ENCODE measurements at regions not wholly inside any gene's neighbourhood (a gene's known extent, or its start where the extent isn't known, plus 50 kb on each side); places are given as distances from the start of the nearest gene placed in this dataset.

DNA sequence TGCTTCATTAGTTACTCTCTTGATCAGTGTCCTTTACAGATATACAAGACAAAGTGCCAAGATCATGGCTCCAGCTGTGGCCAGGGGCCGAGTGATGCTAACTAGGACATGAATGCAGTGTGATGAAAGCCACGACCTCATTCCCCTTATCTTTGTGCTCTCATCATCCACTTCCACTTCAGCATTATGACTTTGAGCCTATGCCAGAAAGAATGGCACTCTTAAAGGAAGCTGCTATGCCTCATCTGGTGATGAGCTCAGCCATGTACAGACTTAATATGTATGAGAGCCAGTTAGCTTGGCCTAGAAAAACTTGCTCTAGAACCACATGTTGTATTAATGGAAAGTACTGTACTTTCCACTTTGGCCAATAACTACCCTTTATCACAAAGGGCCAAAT lies 179.1 kb downstream of the TOX3 start:
- Histone ChIP-seq H3K9ac (ENCODE audit: low read length) (no peak overlapping the region), H3K79me2 (ENCODE audit: low read length) (no peaks in the 10 kb centered on the region), H3K4me3 (ENCODE audit: low read length) (no peak overlapping the region), H3K4me2 (ENCODE audit: low read depth, low read length, poor library complexity, severe bottlenecking) (no peak overlapping the region), H3K36me3 (ENCODE audit: insufficient read depth, low read length) (no peaks in the 10 kb centered on the region), H4K20me1 (ENCODE audit: insufficient read depth, low read depth, low read length) (no peaks in the 10 kb centered on the region), H3K4me1 (ENCODE audit: low read length) (no peaks in the 10 kb centered on the region), H3K27ac (ENCODE audit: low read length) (no peak overlapping the region), H3K9me2 (replicated peaks; ENCODE audit: insufficient read depth, low read length) (no peaks in the 10 kb centered on the region), H3K9me3 (ENCODE audit: low read length) (no peaks in the 10 kb centered on the region), H2AFZ (ENCODE audit: low read length) (no peak overlapping the region), H3K27me3 (ENCODE audit: low read length) (no peaks in the 10 kb centered on the region)
- no peak for DNase-seq

GRCh38 chr16:52366983-52367382 lies 180.0 kb downstream of the TOX3 start:
- no peak overlapping the region for H2AFZ ChIP-seq (ENCODE audit: low read length)

GRCh38 chr16:52364500-52364899 lies 182.4 kb downstream of the TOX3 start:
- Histone ChIP-seq H3K27me3 (ENCODE audit: low read length) (no peaks in the 10 kb centered on the region), H3K4me3 (ENCODE audit: low read length) (no peak overlapping the region), H3K27ac (ENCODE audit: low read length) (no peak overlapping the region), H3K36me3 (ENCODE audit: insufficient read depth, low read length) (no peaks in the 10 kb centered on the region), H4K20me1 (ENCODE audit: insufficient read depth, low read depth, low read length) (no peaks in the 10 kb centered on the region), H3K9ac (ENCODE audit: low read length) (no peak overlapping the region), H2AFZ (ENCODE audit: low read length) (no peak overlapping the region), H3K79me2 (ENCODE audit: low read length) (no peaks in the 10 kb centered on the region), H3K9me3 (ENCODE audit: low read length) (no peaks in the 10 kb centered on the region), H3K4me2 (ENCODE audit: low read depth, low read length, poor library complexity, severe bottlenecking) (no peak overlapping the region), H3K9me2 (replicated peaks; ENCODE audit: insufficient read depth, low read length) (no peaks in the 10 kb centered on the region), H3K4me1 (ENCODE audit: low read length) (no peaks in the 10 kb centered on the region)
- DNase-seq = no peak

More at GRCh38 chr16:52366983-52367382, 180.0 kb downstream of the TOX3 start:
- H4K20me1 ChIP-seq (ENCODE audit: insufficient read depth, low read depth, low read length) = no peaks in the 10 kb centered on the region
- no peaks in the 10 kb centered on the region for H3K9me2 ChIP-seq (replicated peaks; ENCODE audit: insufficient read depth, low read length)
- no peak overlapping the region for H3K4me3 ChIP-seq (ENCODE audit: low read length)
- H3K27ac ChIP-seq (ENCODE audit: low read length) = no peak overlapping the region
- H3K79me2 ChIP-seq (ENCODE audit: low read length) = no peaks in the 10 kb centered on the region
- DNase-seq = no peak
- H3K36me3 ChIP-seq (ENCODE audit: insufficient read depth, low read length) = no peaks in the 10 kb centered on the region
- no peaks in the 10 kb centered on the region for H3K9me3 ChIP-seq (ENCODE audit: low read length)
- no peaks in the 10 kb centered on the region for H3K4me1 ChIP-seq (ENCODE audit: low read length)
- no peaks in the 10 kb centered on the region for H3K27me3 ChIP-seq (ENCODE audit: low read length)
- H3K4me2 ChIP-seq (ENCODE audit: low read depth, low read length, poor library complexity, severe bottlenecking) = no peak overlapping the region
- no peak overlapping the region for H3K9ac ChIP-seq (ENCODE audit: low read length)

- Histone ChIP-seq H2AFZ (ENCODE audit: low read length) (no peak overlapping the region), H3K36me3 (ENCODE audit: insufficient read depth, low read length) (no peaks in the 10 kb centered on the region), H3K4me2 (ENCODE audit: low read depth, low read length, poor library complexity, severe bottlenecking) (no peak overlapping the region), H3K27me3 (ENCODE audit: low read length) (no peaks in the 10 kb centered on the region), H3K4me1 (ENCODE audit: low read length) (no peaks in the 10 kb centered on the region), H4K20me1 (ENCODE audit: insufficient read depth, low read depth, low read length) (no peaks in the 10 kb centered on the region), H3K79me2 (ENCODE audit: low read length) (no peaks in the 10 kb centered on the region), H3K9ac (ENCODE audit: low read length) (no peak overlapping the region), H3K27ac (ENCODE audit: low read length) (no peak overlapping the region), H3K9me2 (replicated peaks; ENCODE audit: insufficient read depth, low read length) (no peaks in the 10 kb centered on the region), H3K9me3 (ENCODE audit: low read length) (no peaks in the 10 kb centered on the region), H3K4me3 (ENCODE audit: low read length) (no peak overlapping the region)
- DNase-seq = no peak
Observed at GRCh38 chr16:52363082-52363481, 183.9 kb downstream of the TOX3 start.

DNA sequence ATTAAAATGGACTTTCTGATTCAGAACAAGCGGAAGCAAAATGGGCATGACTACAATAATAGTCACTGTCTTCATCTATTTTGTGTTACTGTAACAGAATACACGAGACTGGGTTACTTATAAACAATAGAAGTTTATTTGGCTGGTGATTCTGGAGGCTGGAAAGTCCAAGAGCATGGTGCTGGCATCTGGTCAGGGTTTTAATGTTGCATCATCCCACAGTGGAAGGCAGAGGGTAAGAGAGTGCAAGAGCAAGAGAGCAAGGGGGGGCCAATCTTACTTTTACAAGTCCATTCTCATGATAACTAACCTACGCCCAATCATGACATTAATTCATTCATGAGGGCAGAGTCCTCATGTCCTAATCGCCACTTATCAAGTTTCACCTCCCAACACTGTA lies 189.2 kb downstream of the TOX3 start:
- no peak for DNase-seq
- no peaks in the 10 kb centered on the region for H3K36me3 ChIP-seq (ENCODE audit: insufficient read depth, low read length)

DNA sequence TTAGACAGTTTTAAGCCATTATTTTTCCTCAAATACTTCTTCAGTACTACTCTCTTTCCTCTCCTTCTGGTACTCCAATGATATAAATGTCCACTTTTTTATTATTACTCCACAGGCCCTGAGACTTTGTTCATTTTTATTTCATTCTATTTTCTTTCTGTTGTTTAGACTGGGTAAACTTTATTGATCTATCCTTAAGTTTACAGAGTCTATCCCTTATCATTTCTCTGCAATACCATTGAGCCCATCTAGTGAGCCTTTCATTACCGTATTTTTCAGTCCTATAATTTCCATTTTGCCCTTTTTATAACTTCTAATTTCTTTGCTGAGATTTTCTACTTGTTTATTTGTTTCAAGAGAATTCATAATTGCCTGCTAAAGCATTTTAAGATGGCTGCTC lies 193.7 kb downstream of the TOX3 start:
- no peak overlapping the region for H3K4me3 ChIP-seq (ENCODE audit: low read length)
- no peaks in the 10 kb centered on the region for H3K9me3 ChIP-seq (ENCODE audit: low read length)
- no peaks in the 10 kb centered on the region for H3K4me1 ChIP-seq (ENCODE audit: low read length)
- no peaks in the 10 kb centered on the region for H3K36me3 ChIP-seq (ENCODE audit: insufficient read depth, low read length)
- H3K9ac ChIP-seq (ENCODE audit: low read length) = no peak overlapping the region
- H3K27me3 ChIP-seq (ENCODE audit: low read length) = no peaks in the 10 kb centered on the region
- no peak overlapping the region for H3K4me2 ChIP-seq (ENCODE audit: low read depth, low read length, poor library complexity, severe bottlenecking)
- H4K20me1 ChIP-seq (ENCODE audit: insufficient read depth, low read depth, low read length) = no peaks in the 10 kb centered on the region
- no peaks in the 10 kb centered on the region for H3K79me2 ChIP-seq (ENCODE audit: low read length)
- H3K27ac ChIP-seq (ENCODE audit: low read length) = no peak overlapping the region
- no peak overlapping the region for H2AFZ ChIP-seq (ENCODE audit: low read length)
- DNase-seq = no peak
- no peaks in the 10 kb centered on the region for H3K9me2 ChIP-seq (replicated peaks; ENCODE audit: insufficient read depth, low read length)

More for the DNA sequence above, 189.2 kb downstream of the TOX3 start:
- H3K27ac ChIP-seq (ENCODE audit: low read length) = no peak overlapping the region
- H3K4me2 ChIP-seq (ENCODE audit: low read depth, low read length, poor library complexity, severe bottlenecking) = no peak overlapping the region
- H3K79me2 ChIP-seq (ENCODE audit: low read length) = no peaks in the 10 kb centered on the region
- H3K9me3 ChIP-seq (ENCODE audit: low read length) = no peaks in the 10 kb centered on the region
- H3K27me3 ChIP-seq (ENCODE audit: low read length) = no peaks in the 10 kb centered on the region
- H3K4me3 ChIP-seq (ENCODE audit: low read length) = no peak overlapping the region
- H4K20me1 ChIP-seq (ENCODE audit: insufficient read depth, low read depth, low read length) = no peaks in the 10 kb centered on the region
- no peak overlapping the region for H2AFZ ChIP-seq (ENCODE audit: low read length)
- no peaks in the 10 kb centered on the region for H3K4me1 ChIP-seq (ENCODE audit: low read length)
- H3K9me2 ChIP-seq (replicated peaks; ENCODE audit: insufficient read depth, low read length) = no peaks in the 10 kb centered on the region
- H3K9ac ChIP-seq (ENCODE audit: low read length) = no peak overlapping the region

- H3K9me3 ChIP-seq (ENCODE audit: low read length) = no peaks in the 10 kb centered on the region
- H3K27me3 ChIP-seq (ENCODE audit: low read length) = no peaks in the 10 kb centered on the region
- H3K9ac ChIP-seq (ENCODE audit: low read length) = no peak overlapping the region
- no peak overlapping the region for H3K27ac ChIP-seq (ENCODE audit: low read length)
- H2AFZ ChIP-seq (ENCODE audit: low read length) = no peak overlapping the region
- no peak for DNase-seq
- no peak overlapping the region for H3K4me3 ChIP-seq (ENCODE audit: low read length)
- H3K36me3 ChIP-seq (ENCODE audit: insufficient read depth, low read length) = no peaks in the 10 kb centered on the region
- no peaks in the 10 kb centered on the region for H3K4me1 ChIP-seq (ENCODE audit: low read length)
- H3K4me2 ChIP-seq (ENCODE audit: low read depth, low read length, poor library complexity, severe bottlenecking) = no peak overlapping the region
- no peaks in the 10 kb centered on the region for H3K79me2 ChIP-seq (ENCODE audit: low read length)
- no peaks in the 10 kb centered on the region for H3K9me2 ChIP-seq (replicated peaks; ENCODE audit: insufficient read depth, low read length)
- no peaks in the 10 kb centered on the region for H4K20me1 ChIP-seq (ENCODE audit: insufficient read depth, low read depth, low read length)
Observed at GRCh38 chr16:52351451-52351850, 195.5 kb downstream of the TOX3 start.

DNA sequence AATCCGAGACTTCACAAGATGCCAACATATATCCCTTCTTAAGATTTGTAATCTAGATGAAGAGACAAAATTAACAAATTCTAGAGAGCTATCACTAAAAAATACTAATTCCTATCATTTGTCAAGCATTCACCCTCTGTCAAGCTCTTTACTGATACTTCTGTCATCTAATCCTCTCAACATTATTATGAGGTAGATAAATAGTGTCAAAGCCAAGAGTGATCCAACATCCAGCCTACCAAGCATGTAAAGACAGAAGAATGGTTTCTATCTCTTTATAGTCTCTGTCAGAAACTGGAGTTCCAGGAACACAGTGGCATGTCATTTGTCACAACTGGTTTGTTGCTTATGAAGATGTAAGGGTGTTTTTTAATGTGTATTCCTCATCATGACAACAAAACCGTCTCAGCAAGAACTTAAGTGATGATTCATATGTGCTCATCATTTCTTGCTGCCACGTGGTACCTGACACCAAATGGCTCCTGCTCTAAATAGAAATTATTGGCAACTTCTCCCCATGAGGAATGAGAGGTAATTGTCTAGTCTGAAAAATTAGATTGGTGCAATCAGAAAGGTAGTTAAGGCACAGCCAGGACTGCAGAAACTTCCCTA lies 196.8 kb downstream of the TOX3 start:
- H3K79me2 ChIP-seq (ENCODE audit: low read length) = no peaks in the 10 kb centered on the region
- H3K4me3 ChIP-seq (ENCODE audit: low read length) = no peak overlapping the region
- no peaks in the 10 kb centered on the region for H3K36me3 ChIP-seq (ENCODE audit: insufficient read depth, low read length)
- no peak overlapping the region for H3K9ac ChIP-seq (ENCODE audit: low read length)
- no peak overlapping the region for H3K27ac ChIP-seq (ENCODE audit: low read length)
- H3K27me3 ChIP-seq (ENCODE audit: low read length) = no peaks in the 10 kb centered on the region
- no peaks in the 10 kb centered on the region for H3K9me2 ChIP-seq (replicated peaks; ENCODE audit: insufficient read depth, low read length)
- DNase-seq = no peak
- no peaks in the 10 kb centered on the region for H3K4me1 ChIP-seq (ENCODE audit: low read length)
- H3K4me2 ChIP-seq (ENCODE audit: low read depth, low read length, poor library complexity, severe bottlenecking) = no peak overlapping the region
- H2AFZ ChIP-seq (ENCODE audit: low read length) = no peak overlapping the region
- H3K9me3 ChIP-seq (ENCODE audit: low read length) = no peaks in the 10 kb centered on the region
- H4K20me1 ChIP-seq (ENCODE audit: insufficient read depth, low read depth, low read length) = no peaks in the 10 kb centered on the region

- no peaks in the 10 kb centered on the region for H3K79me2 ChIP-seq (ENCODE audit: low read length)
- H2AFZ ChIP-seq (ENCODE audit: low read length) = no peak overlapping the region
- no peak overlapping the region for H3K9ac ChIP-seq (ENCODE audit: low read length)
- no peaks in the 10 kb centered on the region for H4K20me1 ChIP-seq (ENCODE audit: insufficient read depth, low read depth, low read length)
- H3K27me3 ChIP-seq (ENCODE audit: low read length) = 0 out of 2 replicates have a peak, but pooled peaks cover 3% of the 10 kb centered on the region
- no peaks in the 10 kb centered on the region for H3K36me3 ChIP-seq (ENCODE audit: insufficient read depth, low read length)
- no peaks in the 10 kb centered on the region for H3K4me1 ChIP-seq (ENCODE audit: low read length)
- no peaks in the 10 kb centered on the region for H3K9me3 ChIP-seq (ENCODE audit: low read length)
- H3K4me2 ChIP-seq (ENCODE audit: low read depth, low read length, poor library complexity, severe bottlenecking) = no peak overlapping the region
- DNase-seq = no peak
- H3K9me2 ChIP-seq (replicated peaks; ENCODE audit: insufficient read depth, low read length) = no peaks in the 10 kb centered on the region
- no peak overlapping the region for H3K4me3 ChIP-seq (ENCODE audit: low read length)
- H3K27ac ChIP-seq (ENCODE audit: low read length) = no peak overlapping the region
Observed at GRCh38 chr16:52346709-52347108, 200.2 kb downstream of the TOX3 start.

Measured in Karpas-422 (cell line).